Tibial nerve (tissue), 3 donors: ENCODE measurements at regions not wholly inside any gene's neighbourhood (a gene's known extent, or its start where the extent isn't known, plus 50 kb on each side); places are given as distances from the start of the nearest gene placed in this dataset.

Source experiments
- POLR2A ChIP-seq, 2 donors: fragments of 450-650 bp; IDR thresholded peaks; one replicate each; pipeline ENCODE4 v1.6.1; 2017; ENCODE audit warnings: antibody characterized with exemption in 2 of 2, mild to moderate bottlenecking in 2 of 2, moderate library complexity in 2 of 2
- TF ChIP-seq, protein P1 (sequence below), 5 experiments: fragments of 200-600 bp in 3 of 5; fragments of 450-650 bp in 2 of 5; sonication (generic) in 3 of 5; IDR thresholded peaks; one replicate each; pipeline ENCODE4 v1.5.1; 2016 to 2019; ENCODE audit warnings: antibody characterized with exemption in 5 of 5, mild to moderate bottlenecking in 3 of 5, moderate library complexity in 2 of 5

DNA sequence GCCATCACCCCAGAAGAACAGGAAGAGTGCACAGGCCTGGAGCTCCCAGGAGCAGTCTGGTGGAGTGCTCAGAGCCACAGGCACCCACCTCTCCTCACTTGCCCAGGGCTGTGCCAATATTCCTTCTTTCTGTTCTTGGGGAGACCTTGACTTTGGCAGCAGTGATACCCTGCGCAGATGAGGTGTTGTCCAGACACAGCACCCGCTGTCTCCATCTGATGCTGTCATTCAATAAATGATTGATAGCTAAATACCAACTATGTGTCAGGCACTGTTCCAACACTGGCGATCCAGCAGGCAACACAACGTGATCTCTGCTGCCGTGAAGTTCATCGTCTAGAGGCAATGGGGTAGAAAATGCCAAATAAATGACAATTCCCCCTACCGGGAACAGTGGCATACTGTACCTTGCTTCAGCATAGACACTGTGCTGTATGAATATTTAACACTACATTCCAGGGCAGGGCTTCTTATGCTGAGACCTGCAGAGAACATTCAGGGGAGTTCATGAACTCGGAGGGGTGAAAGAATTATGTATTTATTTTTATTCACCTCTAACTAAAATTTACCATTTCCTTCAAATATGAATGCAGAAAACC lies 320.5 kb upstream of the NCKAP5 start:
- TF ChIP-seq, protein P1, sequence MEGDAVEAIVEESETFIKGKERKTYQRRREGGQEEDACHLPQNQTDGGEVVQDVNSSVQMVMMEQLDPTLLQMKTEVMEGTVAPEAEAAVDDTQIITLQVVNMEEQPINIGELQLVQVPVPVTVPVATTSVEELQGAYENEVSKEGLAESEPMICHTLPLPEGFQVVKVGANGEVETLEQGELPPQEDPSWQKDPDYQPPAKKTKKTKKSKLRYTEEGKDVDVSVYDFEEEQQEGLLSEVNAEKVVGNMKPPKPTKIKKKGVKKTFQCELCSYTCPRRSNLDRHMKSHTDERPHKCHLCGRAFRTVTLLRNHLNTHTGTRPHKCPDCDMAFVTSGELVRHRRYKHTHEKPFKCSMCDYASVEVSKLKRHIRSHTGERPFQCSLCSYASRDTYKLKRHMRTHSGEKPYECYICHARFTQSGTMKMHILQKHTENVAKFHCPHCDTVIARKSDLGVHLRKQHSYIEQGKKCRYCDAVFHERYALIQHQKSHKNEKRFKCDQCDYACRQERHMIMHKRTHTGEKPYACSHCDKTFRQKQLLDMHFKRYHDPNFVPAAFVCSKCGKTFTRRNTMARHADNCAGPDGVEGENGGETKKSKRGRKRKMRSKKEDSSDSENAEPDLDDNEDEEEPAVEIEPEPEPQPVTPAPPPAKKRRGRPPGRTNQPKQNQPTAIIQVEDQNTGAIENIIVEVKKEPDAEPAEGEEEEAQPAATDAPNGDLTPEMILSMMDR (IDR thresholded peaks at IDR 0.05) = no peak
- TF ChIP-seq POLR2A (IDR thresholded peaks at IDR 0.05) = no peak
